Cardiac muscle cell (in vitro differentiated cells and primary cell): ENCODE measurements at regions not wholly inside any gene's neighbourhood (a gene's known extent, or its start where the extent isn't known, plus 50 kb on each side); places are given as distances from the start of the nearest gene placed in this dataset.

Experiments
- DNase-seq, 2 donors: peaks; one replicate each; pipeline versions ENCODE4 v3.0.0 to v3.0.0-alpha.2; 2010 to 2017; ENCODE audit warnings: low read depth in 1 of 2, low spot score in 1 of 2
- H3K27ac ChIP-seq: fragments of 200-600 bp; sonication (generic); 2 replicates; pipeline ENCODE4 v1.5.1; 2016
- H3K27me3 ChIP-seq: fragments of 200-600 bp; sonication (generic); 2 replicates; pipeline ENCODE4 v1.6.0; 2016; ENCODE audit warnings: control low read depth
- H3K36me3 ChIP-seq: fragments of 200-600 bp; sonication (generic); 2 replicates; pipeline ENCODE4 v1.5.1; 2016; ENCODE audit warnings: control low read depth
- H3K4me1 ChIP-seq: fragments of 200-600 bp; sonication (generic); 2 replicates; pipeline ENCODE4 v1.8.1; 2017; ENCODE audit warnings: low read depth, mild to moderate bottlenecking, mixed run types
- H3K4me3 ChIP-seq: fragments of 200-600 bp; sonication (generic); 2 replicates; pipeline ENCODE4 v1.5.1; 2016; ENCODE audit warnings: mild to moderate bottlenecking
- H3K9me3 ChIP-seq: fragments of 200-600 bp; sonication (generic); 2 replicates; pipeline ENCODE4 v1.5.1; 2017; ENCODE audit warnings: low read depth, mild to moderate bottlenecking, control low read depth
- TF ChIP-seq, protein P1 (sequence below): IDR thresholded peaks from 2 replicates; pipeline ENCODE4 v1.5.1; 2012; ENCODE audit warnings: low read depth, mild to moderate bottlenecking, low read length

GRCh38 chr15:60155661-60156060, 151.6 kb downstream of the FOXB1 start:
- Histone ChIP-seq H3K27me3 (no peaks in the 10 kb centered on the region), H3K27ac (no peak overlapping the region), H3K36me3 (no peaks in the 10 kb centered on the region), H3K4me3 (no peak overlapping the region), H3K4me1 (no peaks in the 10 kb centered on the region), H3K9me3 (no peaks in the 10 kb centered on the region)
- TF ChIP-seq, protein P1, sequence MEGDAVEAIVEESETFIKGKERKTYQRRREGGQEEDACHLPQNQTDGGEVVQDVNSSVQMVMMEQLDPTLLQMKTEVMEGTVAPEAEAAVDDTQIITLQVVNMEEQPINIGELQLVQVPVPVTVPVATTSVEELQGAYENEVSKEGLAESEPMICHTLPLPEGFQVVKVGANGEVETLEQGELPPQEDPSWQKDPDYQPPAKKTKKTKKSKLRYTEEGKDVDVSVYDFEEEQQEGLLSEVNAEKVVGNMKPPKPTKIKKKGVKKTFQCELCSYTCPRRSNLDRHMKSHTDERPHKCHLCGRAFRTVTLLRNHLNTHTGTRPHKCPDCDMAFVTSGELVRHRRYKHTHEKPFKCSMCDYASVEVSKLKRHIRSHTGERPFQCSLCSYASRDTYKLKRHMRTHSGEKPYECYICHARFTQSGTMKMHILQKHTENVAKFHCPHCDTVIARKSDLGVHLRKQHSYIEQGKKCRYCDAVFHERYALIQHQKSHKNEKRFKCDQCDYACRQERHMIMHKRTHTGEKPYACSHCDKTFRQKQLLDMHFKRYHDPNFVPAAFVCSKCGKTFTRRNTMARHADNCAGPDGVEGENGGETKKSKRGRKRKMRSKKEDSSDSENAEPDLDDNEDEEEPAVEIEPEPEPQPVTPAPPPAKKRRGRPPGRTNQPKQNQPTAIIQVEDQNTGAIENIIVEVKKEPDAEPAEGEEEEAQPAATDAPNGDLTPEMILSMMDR: no peak
- peak in 1 of 2 donors; percentile 54 for DNase-seq

- Histone ChIP-seq H3K36me3 (no peaks in the 10 kb centered on the region), H3K27me3 (no peaks in the 10 kb centered on the region), H3K27ac (no peak overlapping the region), H3K4me3 (no peak overlapping the region), H3K4me1 (no peaks in the 10 kb centered on the region), H3K9me3 (no peaks in the 10 kb centered on the region)
- DNase-seq: no peak
- TF ChIP-seq, protein P1: no peak
Observed at GRCh38 chr15:60160909-60161308, 156.8 kb downstream of the FOXB1 start.

- TF ChIP-seq, protein P1: no peak
- Histone ChIP-seq H3K36me3 (no peaks in the 10 kb centered on the region), H3K4me3 (no peak overlapping the region), H3K27me3 (no peaks in the 10 kb centered on the region), H3K4me1 (no peaks in the 10 kb centered on the region), H3K27ac (no peak overlapping the region), H3K9me3 (no peaks in the 10 kb centered on the region)
- DNase-seq: no peak
Observed at GRCh38 chr15:60161704-60162103, 157.6 kb downstream of the FOXB1 start.

DNA sequence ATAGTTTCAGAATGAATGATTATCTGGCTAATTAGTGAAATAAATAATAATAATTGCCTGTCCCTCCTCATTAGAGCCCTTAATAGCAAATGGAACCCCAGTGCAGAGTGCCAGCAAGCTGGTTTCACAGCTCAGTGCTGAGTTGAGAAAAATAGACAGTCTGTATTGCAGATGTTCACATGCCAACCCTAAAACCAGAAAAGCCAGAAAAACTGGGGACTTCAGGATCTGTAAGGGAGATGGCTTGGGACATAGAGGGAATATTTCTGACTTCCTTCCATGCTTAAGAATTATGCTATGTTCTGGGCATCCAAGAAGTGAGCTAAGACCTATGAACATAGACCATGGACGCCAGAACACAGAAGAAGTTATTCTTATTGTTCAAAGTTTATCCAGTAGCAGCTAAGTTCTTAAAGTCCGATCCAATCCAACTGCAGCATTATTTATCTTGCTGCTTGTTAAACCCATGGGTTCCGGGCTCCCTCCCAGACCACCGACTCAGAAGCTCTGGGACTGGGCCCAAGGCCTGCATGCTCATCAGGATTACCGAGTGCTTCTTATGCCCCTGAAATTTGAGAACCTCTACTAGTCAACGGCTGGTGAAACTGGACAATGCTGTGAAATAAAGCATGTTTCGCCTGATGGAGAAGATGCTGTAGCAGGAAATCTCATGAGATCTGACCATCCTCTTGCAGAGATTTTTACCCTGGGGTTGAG, 158.3 kb downstream of the FOXB1 start:
- H3K9me3 ChIP-seq: no peaks in the 10 kb centered on the region
- no peak overlapping the region for H3K27ac ChIP-seq
- TF ChIP-seq, protein P1: no peak
- H3K4me1 ChIP-seq: no peaks in the 10 kb centered on the region
- no peak for DNase-seq
- no peaks in the 10 kb centered on the region for H3K36me3 ChIP-seq
- no peaks in the 10 kb centered on the region for H3K27me3 ChIP-seq
- no peak overlapping the region for H3K4me3 ChIP-seq

DNA sequence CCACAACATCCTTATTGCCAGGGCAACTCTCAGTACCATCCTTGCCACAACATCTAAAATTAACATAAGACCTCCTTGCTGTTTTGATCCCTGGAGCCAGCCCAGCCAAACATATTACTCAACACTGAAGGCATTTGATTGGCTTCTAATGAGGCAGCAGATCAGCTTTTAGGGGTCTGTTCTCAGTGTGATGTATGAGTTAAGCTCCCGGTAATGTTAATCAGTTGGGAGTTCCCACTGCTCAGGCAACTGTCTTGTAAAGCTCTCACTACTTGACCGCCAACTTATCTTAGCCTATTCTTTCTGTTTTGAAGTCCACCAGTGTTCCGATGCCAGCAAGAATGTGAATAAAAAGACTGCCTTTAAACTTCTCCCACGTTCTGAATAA, 158.9 kb downstream of the FOXB1 start:
- no peak for DNase-seq
- H3K27ac ChIP-seq: no peak overlapping the region
- H3K36me3 ChIP-seq: no peaks in the 10 kb centered on the region
- H3K4me1 ChIP-seq: no peaks in the 10 kb centered on the region
- no peaks in the 10 kb centered on the region for H3K27me3 ChIP-seq
- TF ChIP-seq, protein P1: no peak
- no peak overlapping the region for H3K4me3 ChIP-seq
- no peaks in the 10 kb centered on the region for H3K9me3 ChIP-seq

DNA sequence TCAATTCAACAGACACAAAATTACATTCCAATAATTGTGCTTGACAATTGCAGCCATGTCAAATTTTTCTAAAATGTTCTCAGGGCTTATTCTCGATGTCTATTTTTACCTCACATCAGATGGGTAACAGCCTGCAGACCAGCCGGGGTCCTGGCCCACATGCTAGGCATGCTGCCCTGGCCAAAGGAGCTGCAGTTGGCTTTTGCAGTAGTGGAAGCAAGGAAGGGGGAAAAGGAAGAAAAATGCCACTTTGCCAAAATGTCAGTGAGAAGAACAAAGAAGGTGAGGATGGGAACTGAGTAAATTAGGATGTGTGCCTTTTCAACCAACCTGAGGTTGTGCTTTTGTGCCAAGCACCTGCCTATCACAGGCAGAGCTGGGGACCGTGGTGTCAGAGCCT, 161.0 kb downstream of the FOXB1 start:
- Histone ChIP-seq H3K4me1 (no peaks in the 10 kb centered on the region), H3K9me3 (no peaks in the 10 kb centered on the region), H3K36me3 (no peaks in the 10 kb centered on the region), H3K27me3 (no peaks in the 10 kb centered on the region), H3K27ac (no peak overlapping the region), H3K4me3 (no peak overlapping the region)
- TF ChIP-seq, protein P1: no peak
- no peak for DNase-seq
